Gastroesophageal sphincter (tissue), 4 donors: ENCODE measurements at regions not wholly inside any gene's neighbourhood (a gene's known extent, or its start where the extent isn't known, plus 50 kb on each side); places are given as distances from the start of the nearest gene placed in this dataset.

Experiments
- ATAC-seq: fragments of 150-250 bp; one replicate; pipeline ENCODE4 v1.9.1; 2016; ENCODE audit warnings: mild to moderate bottlenecking, moderate library complexity
- H3K27ac ChIP-seq, 4 donors: fragments of 200-600 bp; sonication (generic) in 3 of 4; 1 replicate in 3 of 4; 2 replicates in 1 of 4; pipeline ENCODE4 v1.5.1; 2016 to 2019
- H3K27me3 ChIP-seq: fragments of 200-600 bp; sonication (generic); one replicate; pipeline ENCODE4 v1.5.1; 2019
- H3K36me3 ChIP-seq, 2 donors: fragments of 200-600 bp; sonication (generic); one replicate each; pipeline ENCODE4 v1.5.1; 2019; ENCODE audit warnings: control low read depth in 1 of 2
- H3K4me1 ChIP-seq, 3 donors: fragments of 200-600 bp; sonication (generic); 1 replicate in 2 of 3; 2 replicates in 1 of 3; pipeline ENCODE4 v1.5.1; 2016 to 2019; ENCODE audit warnings: control low read depth in 2 of 3
- H3K4me3 ChIP-seq, 2 donors: fragments of 200-600 bp; sonication (generic); one replicate each; pipeline ENCODE4 v1.5.1; 2019; ENCODE audit warnings: mild to moderate bottlenecking in 1 of 2, moderate library complexity in 1 of 2
- H3K9me3 ChIP-seq, 3 donors: fragments of 200-600 bp; sonication (generic); one replicate each; pipeline ENCODE4 v1.5.1; 2017 to 2019; ENCODE audit warnings: control low read depth in 2 of 3
- CTCF ChIP-seq, 4 experiments: fragments of 200-600 bp in 2 of 4; fragments of 450-650 bp in 2 of 4; sonication (generic) in 1 of 4; IDR thresholded peaks; one replicate each; pipeline ENCODE4 v1.5.1; 2017 to 2019; ENCODE audit warnings: antibody characterized with exemption in 4 of 4, mild to moderate bottlenecking in 2 of 4, moderate library complexity in 2 of 4
- EP300 ChIP-seq: sonication (generic); formaldehyde crosslinking; IDR thresholded peaks from one replicate; pipeline ENCODE4 v1.6.1; 2017; ENCODE audit warnings: antibody characterized with exemption, mild to moderate bottlenecking
- POLR2A ChIP-seq, 2 donors: fragments of 450-650 bp; IDR thresholded peaks; one replicate each; pipeline ENCODE4 v1.6.1; 2017; ENCODE audit warnings: antibody characterized with exemption in 2 of 2, mild to moderate bottlenecking in 2 of 2, moderate library complexity in 1 of 2
- POLR2AphosphoS5 ChIP-seq: sonication (generic); formaldehyde crosslinking; IDR thresholded peaks from one replicate; pipeline ENCODE4 v1.6.1; 2017; ENCODE audit warnings: antibody characterized with exemption
- WGBS, 2 donors: methylation state at CpG; one replicate each; pipeline ENCODE4 v1.1.5; 2018; ENCODE audit warnings: low coverage in 1 of 2; 5-methylcytosine and 5-hydroxymethylcytosine counted together

GRCh38 chr6:129955584-129955983, 62.8 kb upstream of the L3MBTL3 start:
- Histone ChIP-seq H3K27me3 (no peaks in the 10 kb centered on the region), H3K36me3 (no peaks in the 10 kb centered on the region), H3K9me3 (no peaks in the 10 kb centered on the region), H3K4me1 (no peaks in the 10 kb centered on the region), H3K27ac (no peak overlapping the region), H3K4me3 (no peak overlapping the region)
- WGBS, 2 donors = 100% methylated on average over 1 of the region's 1 CpG
- TF ChIP-seq EP300 (no peak), CTCF (IDR thresholded peaks at IDR 0.05) (no peak), POLR2AphosphoS5 (no peak), POLR2A (IDR thresholded peaks at IDR 0.05) (no peak)
- ATAC-seq = no peak

- Histone ChIP-seq H3K36me3 (no peaks in the 10 kb centered on the region), H3K27ac (no peak overlapping the region), H3K9me3 (no peaks in the 10 kb centered on the region), H3K4me1 (no peaks in the 10 kb centered on the region), H3K27me3 (no peaks in the 10 kb centered on the region), H3K4me3 (no peak overlapping the region)
- TF ChIP-seq POLR2AphosphoS5 = no peak
- no peak for ATAC-seq
- 75 to 88% methylated on average over 3 to 8 of the region's 8 CpGs for WGBS, 2 donors
Measured at GRCh38 chr6:129954749-129955431, 63.5 kb upstream of the L3MBTL3 start.

GRCh38 chr6:129947797-129948196, 70.6 kb upstream of the L3MBTL3 start:
- Histone ChIP-seq H3K27me3 (no peaks in the 10 kb centered on the region), H3K36me3 (no peaks in the 10 kb centered on the region), H3K4me3 (no peak overlapping the region), H3K9me3 (peaks cover 0 to 6% (median 0%) of the 10 kb centered on the region in 3 donors), H3K27ac (no peak overlapping the region), H3K4me1 (no peaks in the 10 kb centered on the region)
- ATAC-seq = no peak
- WGBS, 2 donors = 60 to 86% methylated on average over 1 of the region's 1 CpG
- TF ChIP-seq POLR2A (IDR thresholded peaks at IDR 0.05) (no peak), EP300 (no peak), POLR2AphosphoS5 (no peak), CTCF (IDR thresholded peaks at IDR 0.05) (no peak)

- H3K4me1 ChIP-seq = no peaks in the 10 kb centered on the region
- TF ChIP-seq EP300 (no peak), POLR2AphosphoS5 (no peak), POLR2A (IDR thresholded peaks at IDR 0.05) (no peak), CTCF (IDR thresholded peaks at IDR 0.05) (no peak)
- no peaks in the 10 kb centered on the region for H3K36me3 ChIP-seq
- WGBS, 2 donors = 57 to 64% methylated on average over 5 to 9 of the region's 9 CpGs
- H3K27ac ChIP-seq = no peak overlapping the region
- no peak overlapping the region for H3K4me3 ChIP-seq
- ATAC-seq = no peak
- peaks cover 4% of the 10 kb centered on the region for H3K27me3 ChIP-seq
- H3K9me3 ChIP-seq = peaks cover 0 to 6% (median 0%) of the 10 kb centered on the region in 3 donors
Measured at GRCh38 chr6:129946439-129947140, 71.8 kb upstream of the L3MBTL3 start.

- peaks cover 0 to 6% (median 0%) of the 10 kb centered on the region in 3 donors for H3K9me3 ChIP-seq
- TF ChIP-seq EP300 (no peak), POLR2A (IDR thresholded peaks at IDR 0.05) (no peak), CTCF (IDR thresholded peaks at IDR 0.05) (no peak), POLR2AphosphoS5 (no peak)
- H3K27ac ChIP-seq = no peak overlapping the region
- H3K36me3 ChIP-seq = no peaks in the 10 kb centered on the region
- 75 to 80% methylated on average over 4 to 7 of the region's 11 CpGs for WGBS, 2 donors
- peaks cover 4% of the 10 kb centered on the region for H3K27me3 ChIP-seq
- H3K4me1 ChIP-seq = no peaks in the 10 kb centered on the region
- H3K4me3 ChIP-seq = no peak overlapping the region
- no peak for ATAC-seq
Measured at GRCh38 chr6:129943637-129944271, 74.6 kb upstream of the L3MBTL3 start.
